ENCODE measurements at regions not wholly inside any gene's neighbourhood (a gene's known extent, or its start where the extent isn't known, plus 50 kb on each side); places are given as distances from the start of the nearest gene placed in this dataset.

- no peak for DNase-seq (ENCODE audit: low read depth, low spot score)
Observed at GRCh38 chr16:13393816-13394215, 492.4 kb downstream of the SHISA9 start.

- no peak for DNase-seq (ENCODE audit: low read depth, low spot score)
Observed at GRCh38 chr16:13394488-13394887, 493.1 kb downstream of the SHISA9 start.

GRCh38 chr16:13397126-13397525 is 495.7 kb downstream of the SHISA9 start:
- no peak for DNase-seq (ENCODE audit: low read depth, low spot score)

- DNase-seq (ENCODE audit: low read depth, low spot score): no peak
Observed at GRCh38 chr16:13401641-13402040, 500.2 kb downstream of the SHISA9 start.

GRCh38 chr16:13402601-13403000 is 501.2 kb downstream of the SHISA9 start:
- no peak for DNase-seq (ENCODE audit: low read depth, low spot score)

- no peak for DNase-seq (ENCODE audit: low read depth, low spot score)
Observed at GRCh38 chr16:13403326-13403725, 501.9 kb downstream of the SHISA9 start.

- no peak for DNase-seq (ENCODE audit: low read depth, low spot score)
Observed at GRCh38 chr16:13414154-13414553, 505.8 kb upstream of the ERCC4 start.

- DNase-seq (ENCODE audit: low read depth, low spot score): no peak
Observed at GRCh38 chr16:13419589-13419988, 500.4 kb upstream of the ERCC4 start.

GRCh38 chr16:13421726-13422125 is 498.2 kb upstream of the ERCC4 start:
- no peak for DNase-seq (ENCODE audit: low read depth, low spot score)

- no peak for DNase-seq (ENCODE audit: low read depth, low spot score)
Observed at GRCh38 chr16:13425836-13426235, 494.1 kb upstream of the ERCC4 start.

GRCh38 chr16:13426269-13426668 is 493.7 kb upstream of the ERCC4 start:
- DNase-seq (ENCODE audit: low read depth, low spot score): no peak

- no peak for DNase-seq (ENCODE audit: low read depth, low spot score)
Observed at GRCh38 chr16:13426736-13427135, 493.2 kb upstream of the ERCC4 start.

- no peak for DNase-seq (ENCODE audit: low read depth, low spot score)
Observed at GRCh38 chr16:13427943-13428342, 492.0 kb upstream of the ERCC4 start.

- no peak for DNase-seq (ENCODE audit: low read depth, low spot score)
Observed at GRCh38 chr16:13429416-13429815, 490.5 kb upstream of the ERCC4 start.

GRCh38 chr16:13435415-13435814 is 484.5 kb upstream of the ERCC4 start:
- no peak for DNase-seq (ENCODE audit: low read depth, low spot score)

GRCh38 chr16:13435873-13436474 is 484.0 kb upstream of the ERCC4 start:
- no peak for DNase-seq (ENCODE audit: low read depth, low spot score)

GRCh38 chr16:13436641-13437412 is 483.1 kb upstream of the ERCC4 start:
- DNase-seq (ENCODE audit: low read depth, low spot score): no peak

GRCh38 chr16:13437413-13437795 is 482.6 kb upstream of the ERCC4 start:
- no peak for DNase-seq (ENCODE audit: low read depth, low spot score)

GRCh38 chr16:13438064-13438463 is 481.9 kb upstream of the ERCC4 start:
- DNase-seq (ENCODE audit: low read depth, low spot score): no peak

GRCh38 chr16:13439766-13440165 is 480.2 kb upstream of the ERCC4 start:
- no peak for DNase-seq (ENCODE audit: low read depth, low spot score)

GRCh38 chr16:13441675-13442074 is 478.3 kb upstream of the ERCC4 start:
- no peak for DNase-seq (ENCODE audit: low read depth, low spot score)

- no peak for DNase-seq (ENCODE audit: low read depth, low spot score)
Observed at GRCh38 chr16:13448346-13448745, 471.6 kb upstream of the ERCC4 start.

GRCh38 chr16:13453325-13453724 is 466.6 kb upstream of the ERCC4 start:
- peak; percentile 7 for DNase-seq (ENCODE audit: low read depth, low spot score)
